Activated T-helper 1 cell treated with anti-CD3 and anti-CD28 coated beads, Interleukin-12 subunit alpha, Interleukin-12 subunit beta, Interleukin-2, Interleukin-4 antibody, amounts not matched to agents 30 ng/mL and 10 ng/mL and 1 ng/mL, durations not matched to agents 14 hours and 24 hours and 36 hours (primary cell): ENCODE measurements at regions not wholly inside any gene's neighbourhood (a gene's known extent, or its start where the extent isn't known, plus 50 kb on each side); places are given as distances from the start of the nearest gene placed in this dataset.

ENCODE experiments used
- DNase-seq: peaks from one replicate; pipeline ENCODE4 v3.0.0; 2021; ENCODE audit warnings: low spot score
- H3K27ac Mint-ChIP-seq: one replicate; pipeline ENCODE4 v1.8.0; 2021; ENCODE audit warnings: mild to moderate bottlenecking, mixed read lengths
- H3K27me3 Mint-ChIP-seq: one replicate; pipeline ENCODE4 v1.8.0; 2022; ENCODE audit warnings: mild to moderate bottlenecking, moderate library complexity, mixed read lengths; ENCODE audit not compliant: insufficient read depth
- H3K36me3 Mint-ChIP-seq: one replicate; pipeline ENCODE4 v1.8.0; 2021; ENCODE audit warnings: low read depth, mixed read lengths
- H3K4me1 Mint-ChIP-seq: one replicate; pipeline ENCODE4 v1.8.0; 2021; ENCODE audit warnings: low read depth, mixed read lengths
- H3K4me3 Mint-ChIP-seq: one replicate; pipeline ENCODE4 v1.8.0; 2021; ENCODE audit warnings: mild to moderate bottlenecking, moderate library complexity, mixed read lengths
- H3K9me3 Mint-ChIP-seq: one replicate; pipeline ENCODE4 v1.8.0; 2021; ENCODE audit warnings: mixed read lengths
- intact Hi-C: fragments of 100-400 bp; cut with micrococcal nuclease; formaldehyde crosslinking; loops from one replicate; pipeline ENCODE4 v1.15.1; 2024

GRCh38 chr10:44238212-44238611 lies 146.7 kb downstream of the CXCL12 start:
- no peak for DNase-seq
- Mint-ChIP-seq H3K9me3 (peaks cover 7% of the 10 kb centered on the region), H3K4me3 (no peak overlapping the region), H3K27me3 (no peaks in the 10 kb centered on the region), H3K4me1 (no peaks in the 10 kb centered on the region), H3K27ac (no peak overlapping the region), H3K36me3 (no peaks in the 10 kb centered on the region)
- intact Hi-C loops: no loop called here

- H3K27me3 Mint-ChIP-seq: no peaks in the 10 kb centered on the region
These were observed 147.4 kb downstream of the CXCL12 start for GRCh38 chr10:44237364-44238049.

GRCh38 chr10:44235363-44235762 lies 149.5 kb downstream of the CXCL12 start:
- Mint-ChIP-seq H3K27me3 (no peaks in the 10 kb centered on the region), H3K27ac (no peak overlapping the region), H3K36me3 (no peaks in the 10 kb centered on the region), H3K9me3 (peaks cover 3% of the 10 kb centered on the region), H3K4me1 (no peaks in the 10 kb centered on the region), H3K4me3 (no peak overlapping the region)
- intact Hi-C loops: no loop called here
- DNase-seq: no peak

More at GRCh38 chr10:44237364-44238049, 147.4 kb downstream of the CXCL12 start:
- Mint-ChIP-seq H3K4me1 (no peaks in the 10 kb centered on the region), H3K27ac (no peak overlapping the region), H3K4me3 (no peak overlapping the region), H3K9me3 (peaks cover 3% of the 10 kb centered on the region), H3K36me3 (no peaks in the 10 kb centered on the region)
- intact Hi-C loops: no loop called here
- no peak for DNase-seq

GRCh38 chr10:44234483-44234875 lies 150.4 kb downstream of the CXCL12 start:
- Mint-ChIP-seq H3K9me3 (peaks cover 3% of the 10 kb centered on the region), H3K36me3 (no peaks in the 10 kb centered on the region), H3K27ac (no peak overlapping the region), H3K4me1 (no peaks in the 10 kb centered on the region), H3K4me3 (no peak overlapping the region), H3K27me3 (no peaks in the 10 kb centered on the region)
- intact Hi-C loops: no loop called here
- DNase-seq: no peak

- Mint-ChIP-seq H3K36me3 (no peaks in the 10 kb centered on the region), H3K27me3 (no peaks in the 10 kb centered on the region), H3K27ac (no peak overlapping the region), H3K4me3 (no peak overlapping the region), H3K4me1 (no peaks in the 10 kb centered on the region), H3K9me3 (peaks cover 7% of the 10 kb centered on the region)
- DNase-seq: no peak
- intact Hi-C loops: no loop called here
These were observed 151.1 kb downstream of the CXCL12 start for GRCh38 chr10:44233561-44234482.

GRCh38 chr10:44217274-44217820 lies 167.6 kb downstream of the CXCL12 start:
- no peak for DNase-seq
- H3K27me3 Mint-ChIP-seq: no peaks in the 10 kb centered on the region
- H3K4me1 Mint-ChIP-seq: no peaks in the 10 kb centered on the region
- peaks cover 4% of the 10 kb centered on the region for H3K9me3 Mint-ChIP-seq
- intact Hi-C loops: no loop called here
- no peaks in the 10 kb centered on the region for H3K36me3 Mint-ChIP-seq
- H3K27ac Mint-ChIP-seq: no peak overlapping the region
- no peak overlapping the region for H3K4me3 Mint-ChIP-seq

- Mint-ChIP-seq H3K9me3 (peaks cover 4% of the 10 kb centered on the region), H3K36me3 (no peaks in the 10 kb centered on the region), H3K4me1 (no peaks in the 10 kb centered on the region), H3K27ac (no peak overlapping the region), H3K27me3 (no peaks in the 10 kb centered on the region), H3K4me3 (no peak overlapping the region)
- intact Hi-C loops: no loop called here
- no peak for DNase-seq
These were observed 168.8 kb downstream of the CXCL12 start for GRCh38 chr10:44216073-44216472.

- intact Hi-C loops: no loop called here
These were observed 175.1 kb downstream of the CXCL12 start for GRCh38 chr10:44209811-44210210.

GRCh38 chr10:44207160-44207559 lies 177.7 kb downstream of the CXCL12 start:
- H3K4me3 Mint-ChIP-seq: no peak overlapping the region

More at GRCh38 chr10:44209811-44210210, 175.1 kb downstream of the CXCL12 start:
- DNase-seq: no peak
- Mint-ChIP-seq H3K4me1 (no peaks in the 10 kb centered on the region), H3K9me3 (no peaks in the 10 kb centered on the region), H3K27ac (no peak overlapping the region), H3K27me3 (no peaks in the 10 kb centered on the region), H3K36me3 (no peaks in the 10 kb centered on the region), H3K4me3 (no peak overlapping the region)

GRCh38 chr10:44206127-44206818 lies 178.6 kb downstream of the CXCL12 start:
- DNase-seq: no peak
- Mint-ChIP-seq H3K9me3 (no peaks in the 10 kb centered on the region), H3K4me3 (no peak overlapping the region), H3K4me1 (no peaks in the 10 kb centered on the region), H3K36me3 (no peaks in the 10 kb centered on the region), H3K27ac (no peak overlapping the region), H3K27me3 (no peaks in the 10 kb centered on the region)
- intact Hi-C loops: no loop called here

More at GRCh38 chr10:44207160-44207559, 177.7 kb downstream of the CXCL12 start:
- no peak overlapping the region for H3K27ac Mint-ChIP-seq
- DNase-seq: no peak
- H3K27me3 Mint-ChIP-seq: no peaks in the 10 kb centered on the region
- H3K9me3 Mint-ChIP-seq: no peaks in the 10 kb centered on the region
- intact Hi-C loops: no loop called here
- no peaks in the 10 kb centered on the region for H3K36me3 Mint-ChIP-seq
- H3K4me1 Mint-ChIP-seq: no peaks in the 10 kb centered on the region

- DNase-seq: no peak
- Mint-ChIP-seq H3K27ac (no peak overlapping the region), H3K27me3 (no peaks in the 10 kb centered on the region), H3K4me3 (no peak overlapping the region), H3K4me1 (no peaks in the 10 kb centered on the region), H3K36me3 (no peaks in the 10 kb centered on the region), H3K9me3 (no peaks in the 10 kb centered on the region)
- intact Hi-C loops: no loop called here
These were observed 179.8 kb downstream of the CXCL12 start for GRCh38 chr10:44205067-44205466.

- H3K4me3 Mint-ChIP-seq: no peak overlapping the region
- no peaks in the 10 kb centered on the region for H3K4me1 Mint-ChIP-seq
- DNase-seq: no peak
- no peaks in the 10 kb centered on the region for H3K9me3 Mint-ChIP-seq
- H3K27me3 Mint-ChIP-seq: no peaks in the 10 kb centered on the region
- no peaks in the 10 kb centered on the region for H3K36me3 Mint-ChIP-seq
- H3K27ac Mint-ChIP-seq: no peak overlapping the region
- intact Hi-C loops: no loop called here
These were observed 181.4 kb downstream of the CXCL12 start for GRCh38 chr10:44203535-44203934.
